IPS DF 19.7 (cell line): ENCODE measurements at regions not wholly inside any gene's neighbourhood (a gene's known extent, or its start where the extent isn't known, plus 50 kb on each side); places are given as distances from the start of the nearest gene placed in this dataset.
"Not testable (repeated sequence)": the region's sequence is repeated elsewhere in the genome, so short reads cannot be mapped to it uniquely, and the experiment has no call there.

Source experiments
- DNase-seq: peaks from one replicate; pipeline ENCODE4 v3.0.0-alpha.2; 2013; ENCODE audit warnings: low read depth, low spot score

GRCh38 chr6:22095836-22096235, 201.0 kb downstream of the PRL start:
- no peak for DNase-seq

- DNase-seq: no peak
Measured at GRCh38 chr6:22098601-22099031, 198.2 kb downstream of the PRL start.

- no peak for DNase-seq
Measured at GRCh38 chr6:22099231-22099630, 197.6 kb downstream of the PRL start.

DNA sequence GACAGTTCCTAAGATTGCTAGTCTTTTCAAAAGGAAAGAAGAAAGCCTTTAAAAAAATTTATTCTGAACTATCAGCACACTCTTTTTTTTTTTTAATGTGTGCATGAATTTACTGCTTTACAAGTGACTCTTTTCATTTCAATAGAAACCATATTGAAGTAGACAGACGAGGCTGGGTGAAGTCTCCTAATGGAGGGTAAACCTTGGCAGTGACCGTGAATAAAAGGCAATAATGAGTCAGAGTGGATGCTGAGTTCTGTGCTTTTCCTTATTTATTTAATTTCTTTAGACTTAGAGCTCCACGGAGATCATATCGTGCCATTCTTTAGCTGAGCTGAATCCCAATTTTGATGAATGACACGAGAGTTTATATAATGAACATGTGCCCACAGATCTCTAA, 196.9 kb downstream of the PRL start:
- DNase-seq: no peak

GRCh38 chr6:22101163-22101562, 195.7 kb downstream of the PRL start:
- DNase-seq: no peak

DNA sequence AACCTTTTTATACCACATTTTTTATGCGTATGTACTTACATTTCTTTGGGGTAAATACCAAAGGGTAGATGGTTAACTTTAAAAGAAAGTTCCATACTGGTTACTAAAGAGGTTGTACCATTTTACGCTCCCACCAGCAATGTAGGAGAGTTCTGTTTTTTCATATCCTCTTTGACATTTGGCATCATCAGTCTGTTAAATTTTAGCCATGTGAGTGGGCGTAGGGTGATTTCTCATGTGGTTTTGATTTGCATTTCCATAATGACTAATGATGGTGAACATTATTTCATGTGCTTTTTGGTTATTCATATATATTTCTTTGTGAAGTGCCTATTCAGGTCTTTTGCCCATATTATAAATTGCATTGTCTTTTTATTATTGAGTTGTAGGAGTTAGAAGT, 194.2 kb downstream of the PRL start:
- DNase-seq: no peak

DNA sequence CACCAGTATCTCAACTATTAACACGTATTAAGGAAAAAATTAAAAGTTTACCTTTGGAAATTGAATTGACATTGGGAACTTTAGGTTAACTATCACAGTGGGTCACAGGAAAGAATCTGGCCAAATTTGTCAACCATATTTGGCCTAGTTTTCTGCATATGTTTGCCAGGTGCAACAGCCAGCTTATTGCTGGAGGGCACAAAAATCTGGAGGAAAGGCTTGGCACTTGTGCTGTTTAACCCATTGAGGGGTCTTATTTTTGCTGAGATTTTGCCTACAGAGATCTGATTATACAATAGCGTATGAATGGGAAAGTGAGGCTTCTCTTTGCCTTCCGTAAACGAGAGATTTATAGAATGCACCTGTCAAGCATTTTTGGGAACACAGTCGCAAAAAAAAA, 190.4 kb downstream of the PRL start:
- no peak for DNase-seq

DNA sequence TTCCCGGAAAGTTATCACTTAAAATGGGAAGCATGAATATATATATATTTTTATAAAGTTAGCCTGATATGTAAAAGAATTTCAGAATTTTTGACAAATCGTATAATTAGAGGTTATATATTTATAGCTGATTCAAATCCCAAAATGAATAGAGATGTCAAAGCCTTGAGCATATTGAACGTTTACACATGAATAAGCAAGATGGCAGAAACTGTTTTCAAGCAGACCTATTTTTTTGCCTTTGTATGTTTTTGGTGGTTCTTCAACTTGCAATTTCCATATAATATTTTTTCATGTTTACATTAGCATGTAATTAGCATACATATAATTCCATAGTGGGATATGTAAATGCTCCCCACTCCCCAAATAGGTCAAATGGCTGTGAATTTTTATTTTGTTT, 189.9 kb downstream of the PRL start:
- no peak for DNase-seq

DNA sequence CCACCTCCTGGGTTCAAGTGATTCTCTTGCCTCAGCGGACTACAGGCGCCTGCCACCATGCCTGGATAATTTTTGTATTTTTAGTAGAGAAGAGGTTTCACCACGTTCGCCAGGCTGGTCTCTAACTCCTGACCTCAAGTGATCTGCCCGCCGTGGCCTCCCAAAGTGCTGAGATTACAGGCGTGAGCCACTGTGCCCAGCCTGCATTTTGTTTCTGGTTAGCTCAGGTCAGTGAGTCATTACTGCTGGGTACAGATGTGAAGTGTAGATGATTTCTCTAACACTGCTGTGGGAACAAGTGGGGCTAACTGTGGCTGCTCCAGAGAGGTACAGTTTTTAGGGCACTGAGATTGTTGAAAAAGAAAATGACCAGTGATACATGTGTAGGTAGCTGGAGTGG, 188.6 kb downstream of the PRL start:
- no peak for DNase-seq

DNA sequence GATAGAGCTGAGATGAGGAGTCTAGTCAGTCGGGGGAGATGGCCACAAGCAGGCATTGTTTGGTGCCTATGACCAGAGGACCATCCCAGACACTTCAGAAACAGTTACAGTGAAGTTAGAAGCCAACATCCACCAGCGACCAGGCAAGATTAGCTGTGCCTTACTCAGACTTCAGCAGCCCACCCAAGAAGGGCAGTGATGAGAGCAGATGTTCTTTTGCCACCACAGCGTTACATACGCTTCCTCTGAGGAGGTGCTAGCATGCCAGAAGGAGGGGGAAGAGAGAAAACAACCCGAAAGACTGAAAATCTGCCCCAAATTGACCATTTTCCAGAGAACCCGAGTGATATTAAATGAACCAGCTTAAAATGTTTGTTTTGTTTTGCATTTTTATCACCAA, 186.8 kb downstream of the PRL start:
- no peak for DNase-seq

GRCh38 chr6:22112461-22112860, 184.4 kb downstream of the PRL start:
- no peak for DNase-seq

DNA sequence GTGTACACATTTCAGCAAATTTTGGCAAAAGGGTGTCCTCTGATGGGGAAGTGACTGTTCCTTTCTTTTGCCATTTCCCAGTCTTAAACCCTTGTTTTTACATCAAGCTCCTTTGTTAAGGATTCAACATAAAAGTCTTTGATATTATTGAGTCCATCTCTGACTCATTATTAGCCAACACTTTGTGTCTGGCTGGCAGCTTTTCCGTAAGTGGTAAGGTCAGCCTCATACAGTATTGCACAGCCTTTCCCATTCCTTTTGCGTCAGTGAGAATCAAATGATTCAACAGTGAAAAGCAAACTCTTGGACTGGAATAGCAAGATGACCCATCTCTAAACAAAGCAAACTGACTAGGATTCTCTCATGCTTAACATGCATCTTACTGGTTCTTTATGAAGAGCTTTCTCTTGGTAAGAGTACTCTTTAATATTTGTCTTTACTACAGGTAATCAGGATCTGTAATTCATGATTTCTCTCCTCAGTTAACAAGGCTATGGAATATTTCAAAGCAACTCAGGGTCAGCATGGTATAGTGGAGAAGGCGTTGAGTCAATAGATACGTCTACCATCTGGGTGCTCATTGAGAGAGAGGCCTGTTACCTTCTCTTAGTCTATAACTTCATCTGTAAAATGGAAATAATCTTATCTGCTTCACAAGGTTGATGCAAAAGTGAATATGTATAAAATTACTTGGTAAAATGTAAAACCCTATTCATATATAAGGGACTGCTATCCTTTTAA, 183.6 kb downstream of the PRL start:
- no peak for DNase-seq

GRCh38 chr6:22115559-22115958, 181.3 kb downstream of the PRL start:
- DNase-seq: no peak

DNA sequence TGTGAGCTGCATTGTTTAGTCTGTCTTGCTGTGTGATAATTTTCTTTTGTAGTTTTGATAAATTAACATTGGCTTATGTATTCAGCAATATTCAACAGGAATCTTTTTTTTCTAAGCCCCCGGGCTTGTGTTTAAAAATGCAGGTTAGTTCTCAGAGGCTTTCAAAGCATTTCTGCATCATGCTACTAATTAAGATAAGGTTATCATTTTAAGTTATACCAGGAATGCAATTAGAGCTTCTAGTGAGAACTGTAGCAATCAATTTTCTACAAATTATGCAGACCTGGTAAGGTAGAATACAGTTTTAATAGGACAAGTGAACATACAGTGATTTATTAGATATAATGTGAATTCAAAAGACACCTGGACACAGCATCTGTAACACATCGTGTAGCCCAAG, 179.2 kb downstream of the PRL start:
- DNase-seq: no peak

GRCh38 chr6:22119500-22119899, 177.3 kb downstream of the PRL start:
- DNase-seq: no peak

GRCh38 chr6:22124756-22125155, 172.1 kb downstream of the PRL start:
- DNase-seq: no peak

DNA sequence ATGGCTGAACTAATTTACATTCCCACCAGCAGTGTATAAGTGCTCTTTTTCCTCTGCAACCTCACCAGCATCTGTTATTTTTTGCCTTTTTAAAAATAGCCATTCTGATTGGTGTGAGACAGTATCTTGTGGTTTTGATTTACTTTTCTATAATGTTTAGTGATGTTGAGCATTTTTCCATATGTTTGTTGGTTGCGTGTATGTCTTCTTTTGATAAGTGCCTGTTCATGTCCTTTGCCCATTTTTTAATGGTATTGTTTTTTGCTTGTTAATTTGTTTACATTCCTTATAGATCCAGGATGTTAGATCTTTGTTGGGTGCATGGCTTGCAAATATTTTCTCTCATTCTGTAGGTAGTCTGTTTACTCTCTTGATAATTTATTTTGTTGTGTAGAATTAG, 169.9 kb downstream of the PRL start:
- DNase-seq: no peak

DNA sequence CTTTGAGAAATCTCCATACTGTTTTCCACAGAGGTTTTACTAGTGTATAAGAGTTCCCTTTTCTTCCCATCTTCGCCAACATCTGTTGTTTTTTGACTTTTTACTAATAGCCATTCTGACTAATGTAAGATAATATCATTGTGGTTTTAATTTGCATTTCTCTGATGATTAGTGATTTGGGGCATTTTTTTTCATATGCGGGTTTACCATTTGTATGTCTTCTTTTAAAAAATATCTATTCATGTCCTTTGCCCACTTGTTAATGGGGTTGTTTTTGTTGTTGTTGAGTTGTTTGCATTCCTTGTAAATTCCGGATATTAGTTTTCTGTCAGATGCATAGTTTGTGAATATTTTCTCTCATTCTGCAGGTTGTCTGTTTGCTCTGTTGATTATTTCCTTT, 167.1 kb downstream of the PRL start:
- no peak for DNase-seq

DNA sequence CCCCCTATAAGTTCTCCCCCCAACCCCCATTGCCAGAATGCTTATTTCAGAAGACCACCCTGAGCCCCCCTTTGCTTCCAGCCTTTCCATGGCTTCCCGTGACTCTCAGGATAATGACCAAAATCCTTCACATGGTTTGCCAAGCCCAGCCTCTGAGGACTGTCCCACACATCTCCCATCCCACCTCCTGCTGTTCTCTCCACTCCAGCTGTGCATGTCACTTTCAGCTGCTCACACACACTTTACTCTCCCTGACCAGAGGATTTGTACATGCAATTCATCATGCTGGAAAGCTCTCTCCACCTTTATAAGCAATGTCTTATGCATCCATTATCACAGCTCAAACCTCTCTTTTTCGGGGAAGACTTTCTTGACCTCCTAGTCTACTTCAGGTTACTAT, 164.2 kb downstream of the PRL start:
- DNase-seq: no peak

DNA sequence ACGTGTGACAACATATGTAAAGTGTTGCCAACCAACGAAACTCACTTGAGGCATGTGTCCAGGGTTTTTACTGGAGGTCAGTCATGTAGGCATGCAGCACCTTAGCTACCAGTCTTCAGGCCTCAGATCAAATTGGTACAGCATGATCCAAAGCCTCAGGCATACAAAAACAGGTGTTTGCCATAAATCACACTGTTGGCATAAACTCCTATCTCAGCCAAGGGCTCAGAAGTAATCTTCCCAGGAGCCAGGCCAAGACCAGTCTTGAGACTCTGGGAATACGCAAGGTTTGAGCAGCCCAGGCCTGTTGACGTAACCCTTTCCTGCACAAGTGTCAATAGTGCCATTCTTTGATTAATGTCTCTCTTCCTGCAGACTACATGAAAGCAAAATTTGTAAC, 163.5 kb downstream of the PRL start:
- no peak for DNase-seq

DNA sequence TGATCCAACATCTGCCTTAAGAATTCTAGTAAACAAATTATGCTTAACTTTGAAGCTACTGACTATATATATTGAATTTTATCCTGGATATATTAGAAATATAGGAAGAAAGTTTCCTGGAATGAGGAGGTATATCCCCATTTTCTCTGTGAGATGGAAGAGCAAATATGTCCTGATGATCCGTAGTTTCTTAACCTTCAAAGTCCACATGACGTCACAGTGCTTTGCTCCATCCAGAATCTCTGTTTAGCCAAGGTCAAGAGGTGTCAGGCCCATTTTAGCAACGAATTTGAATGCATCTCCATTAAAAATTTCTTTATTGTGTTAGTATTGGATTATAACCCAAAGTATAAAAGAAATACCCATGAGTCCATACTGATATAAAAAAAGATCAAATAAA, 162.5 kb downstream of the PRL start:
- no peak for DNase-seq

DNA sequence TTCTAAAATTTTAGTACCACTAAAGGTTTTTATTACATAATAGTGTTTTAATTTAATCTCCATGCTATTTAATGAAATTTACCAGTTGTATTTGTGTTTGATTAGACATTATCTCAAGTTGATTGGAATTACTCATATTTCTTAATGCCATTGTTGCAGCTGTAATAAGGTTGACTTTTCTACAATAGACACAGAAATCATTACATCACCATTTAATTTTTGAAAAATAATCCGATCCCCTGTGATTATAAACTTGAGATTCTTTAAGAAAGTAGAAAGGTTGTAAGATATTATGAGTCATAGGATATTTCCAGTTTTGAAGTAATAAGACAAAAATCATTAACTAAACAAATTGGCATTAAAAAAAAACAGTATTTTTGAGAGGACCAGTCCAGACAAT, 161.4 kb downstream of the PRL start:
- DNase-seq: no peak

DNA sequence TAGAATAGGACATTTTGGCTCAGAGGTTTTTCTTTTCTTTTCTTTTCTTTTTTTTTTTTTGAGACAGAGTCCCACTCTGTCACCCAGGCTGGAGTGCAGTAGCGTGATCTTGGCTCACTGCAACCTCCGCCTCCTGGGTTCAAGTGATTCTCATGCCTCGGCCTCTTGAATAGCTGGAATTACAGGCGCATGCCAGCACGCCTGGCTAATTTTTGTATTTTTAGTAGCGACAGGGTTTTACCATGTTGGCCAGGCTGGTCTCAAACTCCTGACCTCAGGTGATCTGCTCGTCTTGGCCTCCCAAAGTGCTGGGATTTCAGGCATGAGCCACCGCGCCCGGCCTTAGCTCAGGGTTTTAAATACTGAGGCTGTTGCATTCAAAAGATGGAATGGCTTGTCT, 156.1 kb downstream of the PRL start:
- not testable (repeated sequence) for DNase-seq

GRCh38 chr6:22141241-22141745, 155.5 kb downstream of the PRL start:
- DNase-seq: no peak
